NCI-H1930 (cell line): ENCODE measurements at regions not wholly inside any gene's neighbourhood (a gene's known extent, or its start where the extent isn't known, plus 50 kb on each side); places are given as distances from the start of the nearest gene placed in this dataset.
"Not testable (repeated sequence)": the region's sequence is repeated elsewhere in the genome, so short reads cannot be mapped to it uniquely, and the experiment has no call there.

ENCODE experiments used
- DNase-seq, 2 experiments: peaks; one replicate each; lab custom pipeline; 2025; lab: John Stamatoyannopoulos, UW

DNA sequence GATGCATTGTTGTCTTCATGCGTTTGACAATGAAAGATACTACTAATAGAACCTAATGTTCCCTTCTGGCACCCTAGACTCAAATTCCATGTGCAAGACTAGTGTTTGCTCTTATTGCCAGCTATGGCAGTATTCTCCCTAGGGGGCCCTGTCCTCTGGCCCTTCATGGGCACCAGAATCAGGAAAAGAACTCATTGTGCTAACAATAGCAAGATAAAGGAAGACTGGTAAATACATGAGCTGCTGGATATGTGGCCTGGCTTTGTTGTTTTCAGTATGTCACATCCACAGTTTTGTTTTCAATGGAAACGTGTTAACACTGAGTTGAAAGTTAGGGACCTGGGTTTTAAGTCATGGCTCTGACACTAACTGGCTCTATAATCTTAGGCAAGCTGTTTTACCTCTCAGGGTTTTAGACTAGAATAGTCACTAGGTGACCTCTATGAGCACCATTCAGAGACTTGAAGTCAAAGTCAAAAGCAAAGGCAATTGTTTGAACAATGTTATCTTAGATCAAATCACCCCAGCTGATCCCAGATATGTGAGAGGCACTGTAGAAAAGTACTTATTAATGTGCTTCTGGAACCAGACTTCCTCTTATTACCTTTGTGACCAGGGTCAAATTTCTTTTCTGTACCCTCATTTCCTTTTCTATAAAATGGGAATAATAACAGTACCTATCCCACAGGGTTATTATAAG, 253.7 kb upstream of the DIAPH2 start:
- DNase-seq: no peak

GRCh38 chrX:96432647-96433046, 252.0 kb upstream of the DIAPH2 start:
- no peak for DNase-seq

DNA sequence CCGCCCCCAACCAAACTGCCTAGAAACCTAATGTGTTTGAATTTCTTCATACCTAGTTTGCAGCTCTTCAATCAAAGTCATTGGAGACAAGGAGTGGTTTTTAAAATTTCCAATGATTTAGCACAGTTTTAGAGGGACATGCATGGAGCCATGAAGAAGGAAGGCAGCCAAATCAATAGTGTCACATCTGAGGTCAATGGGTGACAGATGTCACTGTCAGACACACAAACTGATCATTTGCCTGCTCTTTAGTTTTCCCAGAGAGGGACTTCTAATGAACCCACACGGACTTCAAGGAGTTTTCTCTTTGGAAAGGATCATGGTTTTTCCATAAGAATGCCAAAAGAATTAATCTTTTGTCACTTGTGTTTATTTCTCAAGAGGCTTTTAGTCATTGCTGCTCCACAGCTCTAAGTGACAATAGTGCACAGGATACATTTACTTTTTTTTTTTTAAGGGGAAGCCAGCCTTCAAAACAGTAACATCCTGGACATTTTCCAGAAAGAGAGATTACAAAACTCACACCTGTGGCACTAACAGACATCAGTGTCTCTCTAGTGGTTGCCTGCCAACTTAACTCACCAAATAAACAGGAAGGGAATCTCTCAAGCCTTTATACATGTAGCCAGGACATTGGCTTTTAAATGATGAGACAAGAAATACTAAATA, 251.1 kb upstream of the DIAPH2 start:
- DNase-seq: no peak

DNA sequence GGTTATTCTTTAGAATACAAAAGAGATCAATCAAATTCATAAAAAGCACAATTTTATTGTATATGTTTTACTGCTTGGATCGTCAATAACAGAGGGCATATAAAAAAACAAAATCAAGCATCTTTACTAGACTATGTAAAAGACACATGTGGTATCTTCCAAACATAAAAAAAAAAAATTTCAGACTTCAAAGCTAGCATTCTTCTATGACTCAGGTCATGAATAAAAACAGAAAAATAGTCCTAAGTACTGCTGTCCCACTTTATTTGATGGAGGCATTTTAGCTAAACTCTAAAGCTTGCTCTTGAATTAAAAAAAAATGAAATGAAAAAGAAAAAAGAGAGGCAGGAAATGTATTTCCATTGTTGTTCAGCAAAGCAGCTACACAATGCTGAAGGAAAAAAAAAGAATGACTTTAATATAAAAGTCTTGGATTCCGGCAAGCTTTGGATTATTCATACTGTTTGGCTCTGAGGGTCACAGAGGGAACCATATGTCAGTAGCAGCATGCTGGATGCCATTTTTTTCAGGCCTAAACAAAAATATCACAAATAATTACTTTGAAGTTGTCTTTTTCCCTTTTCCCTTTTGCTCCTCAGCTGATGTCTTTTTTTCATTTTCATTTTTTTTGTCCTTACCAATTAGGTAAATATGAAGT, 249.1 kb upstream of the DIAPH2 start:
- no peak for DNase-seq

GRCh38 chrX:96436105-96436504, 248.5 kb upstream of the DIAPH2 start:
- DNase-seq: no peak

- DNase-seq: no peak
Measured at GRCh38 chrX:96438803-96439202, 245.8 kb upstream of the DIAPH2 start.

DNA sequence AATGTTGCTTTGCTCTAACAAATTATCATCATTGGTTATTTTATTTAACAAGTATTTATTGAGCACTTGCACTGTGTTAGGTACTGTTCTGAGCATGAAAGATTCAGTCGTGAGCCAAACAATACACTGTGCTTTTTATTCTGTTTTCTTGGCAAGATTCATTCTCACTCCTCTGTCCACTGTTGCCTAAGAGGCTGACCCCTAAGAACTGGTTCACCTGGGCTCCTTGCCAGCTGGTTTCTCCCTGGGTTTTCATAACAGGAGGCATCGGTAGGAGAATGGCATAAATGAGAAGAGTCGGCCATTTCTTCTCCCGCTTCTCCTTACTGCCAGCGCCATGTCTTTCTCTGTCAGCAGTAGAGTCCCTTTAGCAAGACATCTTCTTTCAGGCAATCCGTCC, 243.7 kb upstream of the DIAPH2 start:
- DNase-seq: no peak

DNA sequence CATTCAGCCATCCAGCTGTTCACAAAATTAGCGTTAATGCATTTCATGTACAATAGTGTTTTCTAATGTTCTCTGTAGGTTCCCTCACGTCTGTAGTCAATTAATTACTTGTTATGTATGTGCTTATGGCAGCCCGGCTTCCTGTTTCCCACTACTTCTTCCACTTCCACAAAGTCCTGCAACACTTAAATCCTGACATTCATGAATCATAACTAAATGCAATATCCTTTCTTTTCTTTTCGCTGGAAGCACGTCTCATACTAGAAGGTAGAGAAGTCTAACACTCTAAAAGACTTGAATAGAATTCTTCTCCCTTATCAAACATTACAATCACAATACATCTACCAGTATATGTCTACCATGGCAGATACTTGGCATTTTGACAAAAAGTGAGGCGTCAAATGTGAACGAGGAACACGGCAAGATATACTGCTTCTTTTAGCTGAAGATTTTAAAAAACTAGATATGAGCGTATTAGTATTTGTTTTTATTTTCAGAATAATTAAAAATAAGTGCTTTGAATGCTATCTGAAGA, 239.0 kb upstream of the DIAPH2 start:
- no peak for DNase-seq

DNA sequence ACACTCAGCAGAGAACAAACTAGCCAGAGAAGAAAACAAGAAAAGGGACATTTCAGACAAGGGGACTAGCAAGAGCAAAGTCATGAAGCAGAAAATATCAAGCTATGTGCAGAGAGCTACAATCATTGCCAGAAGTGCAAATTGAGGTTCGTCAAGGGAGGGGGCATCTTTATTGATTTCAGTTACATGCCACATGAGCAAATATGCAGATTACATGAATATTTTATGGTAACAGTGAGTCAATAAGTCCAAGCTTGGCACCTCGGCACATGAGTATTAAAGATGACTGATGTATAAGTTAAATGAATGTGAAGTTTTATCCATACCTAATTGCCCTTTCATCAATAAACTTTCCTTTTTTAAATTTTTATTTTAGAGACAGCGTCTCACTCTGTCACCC, 238.1 kb upstream of the DIAPH2 start:
- DNase-seq: no peak

- no peak for DNase-seq
Measured at GRCh38 chrX:96447161-96447560, 237.5 kb upstream of the DIAPH2 start.

DNA sequence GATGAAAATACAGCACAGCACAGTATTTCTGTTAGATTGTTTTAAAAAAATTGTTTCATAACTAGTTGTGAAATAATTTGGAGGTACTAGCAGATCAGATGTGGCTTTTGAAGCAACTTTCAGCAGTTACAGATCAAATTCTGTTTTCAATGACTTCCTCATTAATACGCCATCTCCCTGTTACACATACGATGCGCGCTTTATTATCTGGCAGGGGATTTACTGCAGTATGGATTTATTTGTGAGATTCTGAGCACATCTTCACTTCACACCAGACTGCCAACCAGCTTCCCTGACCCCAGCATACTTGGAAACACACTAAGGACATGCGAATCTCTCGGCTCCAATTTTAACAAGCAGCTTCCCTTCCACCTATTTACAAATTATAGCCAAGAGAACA, 235.5 kb upstream of the DIAPH2 start:
- DNase-seq: no peak

GRCh38 chrX:96449896-96450295, 234.7 kb upstream of the DIAPH2 start:
- no peak for DNase-seq

- DNase-seq: no peak
Measured at GRCh38 chrX:96453139-96453538, 231.5 kb upstream of the DIAPH2 start.

DNA sequence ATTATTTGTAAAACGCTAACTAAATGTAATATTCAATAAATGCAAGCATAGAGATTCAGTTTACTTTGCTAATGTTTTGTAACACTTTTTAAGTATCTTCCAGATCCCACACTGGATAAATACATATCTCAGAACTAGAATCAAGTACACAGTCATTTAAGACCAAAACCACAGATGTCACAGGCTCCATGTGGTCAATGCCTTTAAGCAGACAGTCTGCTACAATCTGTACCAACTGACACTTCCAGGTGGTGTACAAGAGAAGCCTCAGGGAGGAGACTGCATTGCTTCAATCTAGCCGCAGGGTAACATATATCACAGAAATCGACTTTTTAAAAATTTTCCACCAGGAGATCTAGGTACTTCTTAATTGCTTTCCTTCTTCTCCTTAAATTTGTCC, 229.6 kb upstream of the DIAPH2 start:
- no peak for DNase-seq

DNA sequence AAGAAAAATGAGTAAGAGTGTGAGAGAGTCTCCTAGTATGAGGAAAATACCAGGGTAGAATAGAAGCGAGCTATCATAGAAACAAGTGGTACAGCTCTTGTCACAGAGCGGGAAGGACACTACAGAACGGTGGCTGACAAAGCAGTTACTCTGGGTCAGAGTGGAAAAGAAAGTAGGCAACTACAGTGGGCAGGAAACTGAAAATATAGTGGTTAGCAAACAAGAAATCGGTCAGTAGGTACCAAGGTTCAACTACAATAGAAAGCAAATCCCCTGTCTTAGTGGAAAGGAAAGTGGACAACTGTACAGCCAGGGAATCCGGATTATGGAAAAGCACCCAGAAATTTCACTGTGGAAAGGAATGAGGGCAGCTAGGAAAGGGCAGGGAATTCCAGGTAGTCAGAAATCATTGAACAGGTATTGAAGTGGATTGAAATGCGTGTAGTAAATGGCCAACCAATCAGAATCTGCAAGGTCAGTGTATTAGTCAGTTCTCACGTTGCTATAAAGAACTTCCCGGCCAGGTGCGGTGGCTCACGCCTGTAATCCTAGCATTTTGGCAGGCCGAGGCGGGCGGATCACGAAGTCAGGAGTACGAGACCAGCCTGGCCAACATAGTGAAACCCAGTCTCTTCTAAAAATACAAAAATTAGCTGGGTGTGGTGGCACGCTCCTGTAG, 219.6 kb upstream of the DIAPH2 start:
- DNase-seq: no peak

GRCh38 chrX:96474029-96474740, 210.5 kb upstream of the DIAPH2 start:
- DNase-seq: no peak

DNA sequence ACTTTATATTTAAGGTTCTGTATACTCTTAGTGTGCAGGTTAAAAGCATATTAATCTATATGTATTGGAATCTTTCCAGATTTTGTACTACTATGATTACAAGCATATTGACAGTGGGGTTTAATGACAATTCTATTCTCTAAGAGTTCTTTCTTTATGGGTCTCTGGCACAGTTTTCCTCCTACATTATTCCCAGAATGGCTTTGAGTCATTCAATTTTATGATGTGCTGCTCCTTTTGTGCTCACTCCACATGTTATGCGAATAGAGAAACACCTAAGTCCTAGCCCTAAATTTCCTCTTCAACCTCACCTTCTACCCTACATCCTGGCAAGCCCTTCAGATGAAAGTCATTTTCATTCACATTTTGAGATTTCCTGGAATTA, 209.9 kb upstream of the DIAPH2 start:
- DNase-seq: no peak

- DNase-seq: no peak
Measured at GRCh38 chrX:96480081-96480480, 204.6 kb upstream of the DIAPH2 start.

DNA sequence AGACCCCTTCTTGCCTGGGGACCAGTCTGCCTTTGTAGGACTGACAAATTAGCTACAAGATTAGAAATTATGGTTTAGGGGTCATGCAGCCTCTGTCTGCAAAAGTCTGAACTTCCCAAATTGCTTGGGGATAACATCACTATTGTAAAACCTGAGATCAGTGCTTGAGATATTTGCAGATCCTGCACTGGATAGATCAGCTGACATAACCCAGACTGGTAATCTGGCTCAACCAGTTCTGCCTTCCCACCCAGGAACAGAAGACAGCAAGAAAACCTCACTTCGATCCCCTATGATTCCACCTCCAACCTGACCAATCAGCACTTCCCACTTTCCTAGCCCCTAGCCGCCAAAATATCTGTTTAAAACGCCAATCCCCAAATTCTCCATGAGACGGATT, 202.8 kb upstream of the DIAPH2 start:
- no peak for DNase-seq

GRCh38 chrX:96483647-96484160, 200.9 kb upstream of the DIAPH2 start:
- DNase-seq: no peak

- DNase-seq: not testable (repeated sequence)
Measured at GRCh38 chrX:96486687-96487086, 198.0 kb upstream of the DIAPH2 start.

- DNase-seq: no peak
Measured at GRCh38 chrX:96502507-96502906, 182.1 kb upstream of the DIAPH2 start.
